SH-SY5Y (cell line): ENCODE measurements at regions not wholly inside any gene's neighbourhood (a gene's known extent, or its start where the extent isn't known, plus 50 kb on each side); places are given as distances from the start of the nearest gene placed in this dataset.

ENCODE experiments used
- GATA2 ChIP-seq: IDR thresholded peaks from 2 replicates; pipeline ENCODE4 v1.6.1; 2011; ENCODE audit warnings: mild to moderate bottlenecking, low read depth, low read length
- GATA3 ChIP-seq: IDR thresholded peaks from 2 replicates; pipeline ENCODE4 v1.6.1; 2011; ENCODE audit warnings: low read depth, mild to moderate bottlenecking, low read length, moderate library complexity

GRCh38 chr6:44006123-44006871 lies 121.0 kb downstream of the MRPL14 start:
- TF ChIP-seq GATA2 (no peak), GATA3 (no peak)
